Breast epithelium (tissue), 4 donors: ENCODE measurements at regions not wholly inside any gene's neighbourhood (a gene's known extent, or its start where the extent isn't known, plus 50 kb on each side); places are given as distances from the start of the nearest gene placed in this dataset.

Experiments
- DNase-seq, 2 donors: peaks; one replicate each; pipeline ENCODE4 v3.0.0-alpha.2; 2019; ENCODE audit warnings: low spot score in 2 of 2
- H3K27ac ChIP-seq, 2 donors: fragments of 200-600 bp; sonication (generic) in 1 of 2; one replicate each; pipeline ENCODE4 v1.5.1; 2016 to 2019; ENCODE audit warnings: mild to moderate bottlenecking in 1 of 2
- H3K27me3 ChIP-seq, 2 donors: fragments of 200-600 bp; sonication (generic) in 1 of 2; one replicate each; pipeline versions ENCODE4 v1.5.1 to v1.6.0; 2017 to 2019; ENCODE audit warnings: control low read depth in 1 of 2, mild to moderate bottlenecking in 1 of 2
- H3K36me3 ChIP-seq: fragments of 200-600 bp; one replicate; pipeline ENCODE4 v1.5.1; 2019
- H3K4me1 ChIP-seq, 2 donors: fragments of 200-600 bp; sonication (generic); one replicate each; pipeline ENCODE4 v1.5.1; 2016 to 2019; ENCODE audit warnings: control low read depth in 1 of 2
- H3K4me3 ChIP-seq, 3 donors: fragments of 200-600 bp; sonication (generic); 1 replicate in 2 of 3; 2 replicates in 1 of 3; pipeline ENCODE4 v1.5.1; 2016 to 2019; ENCODE audit warnings: mild to moderate bottlenecking in 3 of 3, moderate library complexity in 2 of 3
- H3K9me3 ChIP-seq, 2 donors: fragments of 200-600 bp; sonication (generic) in 1 of 2; one replicate each; pipeline ENCODE4 v1.5.1; 2016 to 2019; ENCODE audit warnings: control low read depth in 1 of 2
- POLR2A ChIP-seq: fragments of 450-650 bp; IDR thresholded peaks from one replicate; pipeline ENCODE4 v1.6.1; 2016; ENCODE audit warnings: antibody characterized with exemption, mild to moderate bottlenecking, moderate library complexity
- POLR2AphosphoS5 ChIP-seq, 3 donors: sonication (generic); formaldehyde crosslinking; IDR thresholded peaks; one replicate each; pipeline ENCODE4 v1.6.1; 2017; ENCODE audit warnings: antibody characterized with exemption in 3 of 3
- intact Hi-C: fragments of 100-400 bp; cut with DNase I; formaldehyde crosslinking; loops from one replicate; pipeline ENCODE4 v1.15.1; 2023; ENCODE audit warnings: low total_unique reads
- TF ChIP-seq, protein P1 (sequence below), 3 donors: fragments of 450-650 bp; IDR thresholded peaks; one replicate each; pipeline ENCODE4 v1.5.1; 2016 to 2017; ENCODE audit warnings: antibody characterized with exemption in 3 of 3, mild to moderate bottlenecking in 3 of 3, moderate library complexity in 3 of 3

DNA sequence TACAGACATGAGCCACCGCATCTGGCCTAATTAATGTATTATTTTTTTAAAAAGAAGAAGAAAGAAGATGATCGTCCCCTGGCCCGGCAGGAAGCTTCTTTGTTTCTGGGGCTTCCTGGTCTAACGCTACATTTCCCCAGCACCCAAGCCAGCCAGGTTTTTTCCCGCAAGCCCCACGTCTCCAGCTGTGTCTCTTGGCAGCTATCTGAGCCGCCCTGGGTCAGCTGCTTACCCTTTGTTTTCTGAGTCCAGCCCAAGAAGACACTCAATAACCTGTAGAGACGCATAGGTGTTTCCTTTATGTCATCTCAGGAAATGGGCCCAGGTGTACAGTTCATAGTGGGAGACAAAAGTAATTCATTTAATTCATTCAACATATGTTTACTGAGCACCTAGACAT lies 110.2 kb downstream of the MTPAP start:
- no peaks in the 10 kb centered on the region for H3K4me1 ChIP-seq
- intact Hi-C loops: no loop called here
- H3K9me3 ChIP-seq: no peaks in the 10 kb centered on the region
- DNase-seq: no peak
- H3K27ac ChIP-seq: no peak overlapping the region
- no peak overlapping the region for H3K4me3 ChIP-seq
- TF ChIP-seq, protein P1, sequence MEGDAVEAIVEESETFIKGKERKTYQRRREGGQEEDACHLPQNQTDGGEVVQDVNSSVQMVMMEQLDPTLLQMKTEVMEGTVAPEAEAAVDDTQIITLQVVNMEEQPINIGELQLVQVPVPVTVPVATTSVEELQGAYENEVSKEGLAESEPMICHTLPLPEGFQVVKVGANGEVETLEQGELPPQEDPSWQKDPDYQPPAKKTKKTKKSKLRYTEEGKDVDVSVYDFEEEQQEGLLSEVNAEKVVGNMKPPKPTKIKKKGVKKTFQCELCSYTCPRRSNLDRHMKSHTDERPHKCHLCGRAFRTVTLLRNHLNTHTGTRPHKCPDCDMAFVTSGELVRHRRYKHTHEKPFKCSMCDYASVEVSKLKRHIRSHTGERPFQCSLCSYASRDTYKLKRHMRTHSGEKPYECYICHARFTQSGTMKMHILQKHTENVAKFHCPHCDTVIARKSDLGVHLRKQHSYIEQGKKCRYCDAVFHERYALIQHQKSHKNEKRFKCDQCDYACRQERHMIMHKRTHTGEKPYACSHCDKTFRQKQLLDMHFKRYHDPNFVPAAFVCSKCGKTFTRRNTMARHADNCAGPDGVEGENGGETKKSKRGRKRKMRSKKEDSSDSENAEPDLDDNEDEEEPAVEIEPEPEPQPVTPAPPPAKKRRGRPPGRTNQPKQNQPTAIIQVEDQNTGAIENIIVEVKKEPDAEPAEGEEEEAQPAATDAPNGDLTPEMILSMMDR (IDR thresholded peaks at IDR 0.05): no peak
- no peak for TF ChIP-seq POLR2AphosphoS5 (IDR thresholded peaks at IDR 0.05)
- no peak for TF ChIP-seq POLR2A
- H3K27me3 ChIP-seq: no peaks in the 10 kb centered on the region
- no peaks in the 10 kb centered on the region for H3K36me3 ChIP-seq

DNA sequence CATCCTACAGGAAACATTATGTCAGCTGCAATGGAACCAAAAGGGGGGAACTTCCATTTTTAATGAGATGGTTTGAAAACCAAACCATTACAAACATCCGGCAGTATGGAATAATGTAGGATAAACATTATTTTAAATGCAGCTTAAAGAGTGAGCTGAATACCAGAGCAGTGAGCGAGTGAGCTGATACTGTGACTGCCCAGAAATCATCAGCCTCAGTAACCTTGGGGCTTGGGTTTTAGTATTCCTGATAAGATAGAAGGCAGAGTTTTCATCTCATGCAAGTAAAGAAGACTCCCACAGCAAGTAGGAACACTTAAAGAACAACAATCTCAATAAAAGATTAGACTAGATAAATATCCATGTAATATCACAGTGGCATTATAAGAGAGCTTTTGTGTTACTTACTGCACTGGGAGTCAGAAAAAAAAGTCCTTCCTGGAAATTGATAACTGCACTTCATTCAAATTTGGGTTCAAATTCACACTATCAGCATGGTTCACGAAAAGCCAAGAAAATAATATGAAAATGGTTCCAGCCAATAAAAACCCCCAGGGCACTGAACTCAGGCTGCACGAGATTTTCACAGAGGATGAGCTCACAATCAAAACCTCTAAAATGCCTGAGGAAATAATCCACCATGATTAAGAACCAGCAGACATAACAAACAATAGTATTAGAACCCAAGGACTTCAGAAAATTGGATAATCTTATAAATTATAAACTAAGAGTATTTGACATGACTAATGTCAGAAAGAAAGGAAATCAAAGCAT lies 115.7 kb downstream of the MTPAP start:
- Histone ChIP-seq H3K36me3 (no peaks in the 10 kb centered on the region), H3K4me1 (no peaks in the 10 kb centered on the region), H3K9me3 (no peaks in the 10 kb centered on the region), H3K4me3 (no peak overlapping the region), H3K27ac (no peak overlapping the region), H3K27me3 (no peaks in the 10 kb centered on the region)
- intact Hi-C loops: no loop called here
- TF ChIP-seq POLR2A (no peak), POLR2AphosphoS5 (IDR thresholded peaks at IDR 0.05) (no peak)
- TF ChIP-seq, protein P1 (IDR thresholded peaks at IDR 0.05): no peak
- no peak for DNase-seq

DNA sequence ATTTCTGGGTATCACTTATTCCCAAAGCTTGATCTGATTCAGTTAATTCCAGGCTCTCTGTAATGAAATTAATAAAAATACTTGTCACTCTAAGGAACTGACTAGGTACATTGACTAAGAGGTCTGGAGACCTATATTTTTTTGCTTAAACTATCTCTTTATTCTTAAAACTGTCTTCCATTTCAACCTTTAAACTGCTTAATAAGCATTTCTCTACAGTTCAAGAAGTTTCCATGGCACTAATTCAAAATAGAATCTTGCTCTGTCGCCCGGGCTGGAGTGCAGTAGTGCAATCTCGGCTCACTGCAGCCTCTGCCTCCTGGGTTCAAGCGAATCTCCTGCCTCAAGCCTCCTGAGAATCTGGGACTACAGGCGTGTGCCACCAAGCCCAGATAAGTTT lies 117.4 kb downstream of the MTPAP start:
- no peak for DNase-seq
- H3K9me3 ChIP-seq: no peaks in the 10 kb centered on the region
- no peaks in the 10 kb centered on the region for H3K27me3 ChIP-seq
- no peak overlapping the region for H3K27ac ChIP-seq
- intact Hi-C loops: no loop called here
- H3K4me1 ChIP-seq: no peaks in the 10 kb centered on the region
- no peak overlapping the region for H3K4me3 ChIP-seq
- TF ChIP-seq POLR2A (no peak), POLR2AphosphoS5 (IDR thresholded peaks at IDR 0.05) (no peak)
- TF ChIP-seq, protein P1 (IDR thresholded peaks at IDR 0.05): no peak
- no peaks in the 10 kb centered on the region for H3K36me3 ChIP-seq

DNA sequence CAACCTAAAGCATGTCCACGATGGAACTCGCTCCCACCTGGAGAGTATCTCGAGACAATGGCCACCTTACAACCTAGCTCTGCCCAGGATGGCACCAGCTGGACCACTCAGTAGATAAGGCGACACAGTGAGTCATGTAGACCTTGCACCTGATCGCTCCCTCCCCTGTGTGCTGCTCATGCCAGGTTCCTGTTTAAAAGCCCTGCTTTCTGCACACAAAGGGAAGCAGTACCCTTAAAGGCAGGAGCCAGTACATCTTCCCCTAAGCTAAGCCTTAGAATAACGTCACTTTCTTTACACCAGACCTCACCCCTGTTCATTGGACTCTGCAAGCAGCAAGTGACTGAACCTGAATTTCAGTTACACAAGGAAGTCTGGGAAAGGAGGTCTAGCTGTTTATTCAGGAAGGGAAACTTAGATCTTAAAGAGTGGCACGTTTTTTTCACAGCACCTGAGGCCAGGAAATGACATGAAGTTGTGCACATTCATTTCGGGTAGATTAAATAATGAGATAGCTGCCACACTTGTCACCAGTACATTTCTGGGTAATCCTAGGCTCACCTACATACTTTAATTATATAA lies 117.9 kb downstream of the MTPAP start:
- H3K4me3 ChIP-seq: no peak overlapping the region
- H3K9me3 ChIP-seq: no peaks in the 10 kb centered on the region
- H3K36me3 ChIP-seq: no peaks in the 10 kb centered on the region
- intact Hi-C loops: no loop called here
- no peak overlapping the region for H3K27ac ChIP-seq
- H3K27me3 ChIP-seq: no peaks in the 10 kb centered on the region
- no peak for DNase-seq
- no peaks in the 10 kb centered on the region for H3K4me1 ChIP-seq
- no peak for TF ChIP-seq POLR2A
- no peak for TF ChIP-seq POLR2AphosphoS5 (IDR thresholded peaks at IDR 0.05)
- TF ChIP-seq, protein P1 (IDR thresholded peaks at IDR 0.05): no peak

DNA sequence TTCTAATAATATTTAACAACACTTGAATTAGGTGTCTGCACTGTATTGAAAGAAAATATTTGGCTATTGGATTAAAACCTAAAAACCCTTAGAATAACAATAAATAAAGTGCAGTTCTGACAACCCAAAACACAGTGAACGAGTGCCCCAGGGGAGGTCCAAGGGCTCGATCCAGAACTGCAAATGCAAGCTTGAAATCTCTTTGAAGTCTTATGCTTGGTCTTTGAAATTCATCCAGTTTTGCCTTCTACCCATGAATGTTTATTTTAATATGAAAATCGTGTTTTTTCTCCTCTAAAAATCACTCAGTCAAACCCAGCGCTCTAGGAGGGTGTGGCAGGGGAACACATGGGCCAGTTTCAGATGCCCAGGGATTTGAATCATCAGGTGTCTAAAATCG lies 119.5 kb downstream of the MTPAP start:
- H3K4me3 ChIP-seq: no peak overlapping the region
- intact Hi-C loops: no loop called here
- no peak overlapping the region for H3K27ac ChIP-seq
- H3K4me1 ChIP-seq: no peaks in the 10 kb centered on the region
- no peak for DNase-seq
- no peaks in the 10 kb centered on the region for H3K9me3 ChIP-seq
- H3K27me3 ChIP-seq: no peaks in the 10 kb centered on the region
- H3K36me3 ChIP-seq: no peaks in the 10 kb centered on the region
- TF ChIP-seq POLR2AphosphoS5 (IDR thresholded peaks at IDR 0.05): no peak
- no peak for TF ChIP-seq POLR2A
- TF ChIP-seq, protein P1 (IDR thresholded peaks at IDR 0.05): no peak
